ENCODE measurements at regions not wholly inside any gene's neighbourhood (a gene's known extent, or its start where the extent isn't known, plus 50 kb on each side); places are given as distances from the start of the nearest gene placed in this dataset.

DNA sequence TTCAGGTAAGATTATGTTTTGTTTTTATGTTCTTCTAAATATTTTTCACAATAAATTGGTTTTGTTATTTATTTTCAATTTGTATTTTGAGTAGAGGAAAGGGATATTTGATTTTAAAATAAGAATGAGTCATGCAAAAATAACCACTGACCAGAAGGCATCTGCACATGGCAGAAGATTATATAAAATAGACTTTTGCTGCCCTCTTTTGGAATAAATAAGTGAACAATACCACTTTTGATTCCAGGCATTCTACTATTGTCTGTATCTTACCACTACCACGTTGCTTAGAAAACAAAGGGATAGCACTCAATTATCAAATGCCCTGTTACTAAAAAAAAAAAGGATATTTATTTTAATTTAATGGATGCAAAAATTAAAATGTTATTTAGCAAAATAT is 227.3 kb upstream of the ITGA1 start:
- TF ChIP-seq CTCF (conservative IDR thresholded peaks at IDR 0.05; ENCODE audit: low read length) (peak; percentile 61), EZH2phosphoT487 (IDR thresholded peaks at IDR 0.05; ENCODE audit: borderline replicate concordance) (no peak)

All from Loucy (cell line).